Astrocyte of the hippocampus (primary cell): ENCODE measurements at regions not wholly inside any gene's neighbourhood (a gene's known extent, or its start where the extent isn't known, plus 50 kb on each side); places are given as distances from the start of the nearest gene placed in this dataset.

ENCODE experiments used
- DNase-seq: peaks from one replicate; pipeline ENCODE4 v3.0.0; 2011; ENCODE audit warnings: low read depth, low spot score

DNA sequence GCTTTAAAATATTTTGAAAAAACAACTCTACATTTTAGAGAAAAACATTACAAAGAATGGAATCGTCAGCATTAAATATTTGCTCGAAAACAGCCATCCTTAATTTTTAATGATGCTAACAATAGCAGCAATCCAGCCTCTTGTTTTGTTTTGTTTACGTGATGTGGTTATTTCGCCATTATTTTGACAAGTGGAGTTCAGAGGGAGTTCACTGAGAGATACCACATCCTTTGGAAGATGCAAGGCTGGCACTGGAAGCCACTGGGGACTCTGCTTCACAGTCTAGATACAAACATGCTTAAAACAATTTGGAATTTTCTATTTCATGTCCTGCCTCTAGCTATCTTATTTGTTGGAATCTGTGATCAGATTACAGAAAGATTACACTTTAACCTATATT, 556.3 kb downstream of the PCDH17 start:
- DNase-seq, result no peak

DNA sequence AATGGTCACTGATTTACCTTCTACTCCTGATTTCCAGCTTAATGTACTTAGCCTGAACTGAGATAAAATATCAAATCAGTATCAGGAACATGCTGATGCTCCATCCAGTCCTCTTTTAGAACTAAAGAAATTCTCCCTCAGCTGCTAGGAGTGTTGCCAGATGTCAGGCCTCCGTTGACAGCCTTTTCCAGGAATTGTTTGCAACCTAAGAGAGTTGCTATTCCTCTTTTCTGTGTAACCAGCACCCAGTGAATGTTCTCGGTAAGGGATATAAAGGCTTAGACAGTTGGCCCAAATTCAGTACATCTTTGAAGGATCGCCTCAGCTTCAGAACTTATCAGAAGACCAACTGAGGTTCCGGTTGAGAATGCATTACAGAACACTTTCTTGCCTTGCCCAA, 559.0 kb downstream of the PCDH17 start:
- DNase-seq, result peak; percentile 5

DNA sequence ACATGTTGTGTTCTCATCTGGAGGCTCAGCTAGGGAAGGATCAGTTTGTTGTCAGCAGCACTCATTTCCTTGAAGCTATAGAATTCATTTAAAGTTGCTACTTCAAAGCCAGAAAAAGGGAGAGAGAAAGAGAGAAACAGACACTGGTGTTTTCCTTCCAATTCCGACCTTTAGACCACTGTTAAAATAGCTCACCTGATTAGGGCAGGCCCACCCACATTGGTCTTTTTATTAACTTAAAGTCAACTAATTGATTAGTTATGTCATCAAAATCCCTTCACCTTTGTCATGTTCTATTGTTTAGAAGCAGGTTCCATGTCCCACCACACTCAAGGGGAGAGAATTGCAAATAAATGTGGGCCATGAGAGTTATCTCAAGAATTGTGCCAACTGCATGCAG, 560.2 kb downstream of the PCDH17 start:
- no peak for DNase-seq

DNA sequence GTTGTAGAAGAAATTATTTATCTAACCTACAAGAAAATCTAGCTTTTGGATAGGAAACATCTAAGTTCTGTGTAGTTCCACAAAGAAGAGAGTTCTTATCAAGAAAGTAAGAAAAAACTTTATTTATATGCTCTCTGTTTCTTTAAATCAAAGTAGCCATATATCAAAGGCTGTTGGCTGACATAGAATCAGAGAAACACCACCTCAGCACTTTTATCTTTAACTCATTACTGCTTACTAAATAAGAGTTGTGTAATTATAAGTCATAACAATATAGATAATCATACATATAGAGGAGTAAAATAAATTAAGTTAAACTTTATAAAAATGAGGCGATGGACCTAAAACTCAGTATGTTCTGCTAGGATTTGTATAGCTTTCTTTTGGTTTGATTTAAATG, 570.6 kb downstream of the PCDH17 start:
- DNase-seq, result no peak

DNA sequence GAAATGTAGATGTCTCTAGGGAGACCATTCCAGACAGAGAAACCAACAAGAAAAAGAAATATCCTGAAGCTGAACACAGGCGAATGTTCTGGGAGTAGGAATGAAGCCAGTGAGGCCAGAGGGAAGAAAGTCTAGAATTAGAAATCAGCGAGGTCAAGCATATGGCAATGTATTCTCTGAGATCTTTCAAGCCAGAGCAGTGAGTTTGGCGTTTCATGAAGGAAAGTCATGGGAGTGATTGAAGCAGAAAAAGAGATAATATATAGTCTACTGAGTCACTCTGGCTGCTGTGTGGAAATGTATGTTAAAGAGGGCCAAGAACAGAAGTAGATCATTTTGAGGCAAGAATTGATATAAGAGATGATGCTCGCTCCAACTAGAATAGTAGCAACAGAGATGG, 576.0 kb downstream of the PCDH17 start:
- no peak for DNase-seq

DNA sequence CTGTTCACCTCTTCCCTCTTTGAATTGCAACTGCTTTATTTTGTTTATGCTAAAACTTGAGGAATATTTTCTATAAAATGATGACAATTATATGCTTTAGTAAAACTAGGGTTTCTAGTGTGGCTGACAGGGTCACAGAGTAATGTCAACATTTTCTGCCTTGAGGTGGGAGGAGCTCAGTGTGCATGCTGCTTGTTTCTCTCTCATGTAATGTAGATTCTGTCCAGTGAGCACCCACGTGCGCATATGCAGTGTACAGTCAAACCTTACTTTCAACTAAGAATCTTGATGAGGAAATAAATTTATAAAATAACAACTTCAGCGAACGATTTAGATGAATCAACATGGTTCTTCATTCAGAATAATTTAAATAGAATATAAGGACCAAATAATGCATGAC, 603.9 kb downstream of the PCDH17 start:
- no peak for DNase-seq

DNA sequence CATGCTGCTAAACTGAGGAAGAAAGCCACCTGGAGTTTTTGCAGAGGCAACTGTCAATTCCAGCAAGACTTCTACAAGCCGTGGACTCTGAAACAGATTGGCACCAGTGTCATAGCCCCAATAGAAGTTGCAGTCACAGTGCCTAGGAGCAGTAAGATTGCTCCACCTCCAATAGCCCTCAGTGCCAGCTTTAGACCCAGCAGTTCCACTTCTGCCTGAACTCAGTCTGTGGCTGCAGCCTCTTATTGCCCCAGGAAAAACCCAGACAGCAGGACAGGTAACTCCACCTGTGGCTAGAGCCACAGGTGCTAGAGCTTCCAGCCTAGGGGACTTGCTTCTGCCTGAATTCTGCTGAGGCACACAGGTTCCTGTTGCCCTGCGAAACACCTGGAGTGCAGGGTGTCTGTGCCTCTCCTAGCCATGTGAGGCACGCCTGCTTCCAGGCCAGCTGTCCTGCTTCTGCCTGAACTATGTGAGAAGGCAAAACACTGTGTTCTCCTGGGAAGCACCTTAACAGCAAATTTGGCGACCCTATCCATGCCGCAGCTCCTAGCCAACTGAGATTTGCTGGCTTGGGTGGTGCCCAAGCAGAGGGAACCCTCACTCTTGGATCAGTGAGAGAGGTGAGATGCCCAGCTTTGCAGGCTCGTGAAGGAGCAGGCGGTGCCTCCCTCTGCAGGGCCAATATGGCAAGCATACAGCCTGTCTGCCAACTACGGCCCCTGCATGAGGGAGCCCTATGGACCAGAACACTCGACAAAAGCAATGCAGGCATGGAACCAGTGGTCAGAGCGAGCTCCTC, 607.6 kb downstream of the PCDH17 start:
- no peak for DNase-seq

DNA sequence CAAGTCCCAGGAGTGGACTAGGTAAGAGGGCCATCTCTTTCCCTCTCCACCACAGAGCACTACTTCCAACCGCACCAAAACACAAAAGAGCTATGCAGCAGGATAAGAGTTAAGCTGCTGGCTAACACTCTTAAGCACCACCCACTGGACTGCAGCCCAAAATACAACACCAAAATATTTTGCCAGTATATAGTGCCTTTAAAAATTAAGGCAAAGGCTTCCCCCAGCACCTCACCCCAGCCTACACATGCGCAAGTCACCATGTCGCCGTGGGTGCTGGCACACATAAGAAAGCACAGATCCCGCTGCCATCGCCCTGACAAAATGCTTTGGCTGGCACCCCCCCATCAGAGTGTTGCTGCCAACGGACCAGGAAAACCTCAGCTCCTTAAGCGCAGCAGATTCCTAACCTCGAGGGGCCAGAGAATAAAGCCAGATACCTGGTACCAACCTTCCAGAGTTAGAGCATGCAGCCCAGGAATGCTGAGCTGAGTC, 608.3 kb downstream of the PCDH17 start:
- no peak for DNase-seq

DNA sequence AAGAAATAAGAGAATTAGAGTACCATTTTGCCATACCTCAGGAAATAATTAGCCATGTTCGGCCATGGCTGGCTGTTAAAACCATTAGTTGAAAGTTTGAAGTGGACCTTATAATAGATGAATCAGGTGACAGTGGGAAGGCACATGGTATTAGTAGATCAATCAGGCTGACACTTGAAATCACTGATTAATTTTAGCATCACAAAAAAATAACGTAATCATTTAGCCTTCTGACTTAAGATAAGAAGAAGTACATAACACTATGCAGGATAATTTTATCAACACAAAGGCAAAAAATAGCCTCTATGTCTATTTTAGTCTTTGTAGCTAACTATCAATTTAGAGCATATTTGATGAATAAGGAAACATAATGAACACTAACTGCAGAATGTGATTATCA, 615.5 kb downstream of the PCDH17 start:
- no peak for DNase-seq

DNA sequence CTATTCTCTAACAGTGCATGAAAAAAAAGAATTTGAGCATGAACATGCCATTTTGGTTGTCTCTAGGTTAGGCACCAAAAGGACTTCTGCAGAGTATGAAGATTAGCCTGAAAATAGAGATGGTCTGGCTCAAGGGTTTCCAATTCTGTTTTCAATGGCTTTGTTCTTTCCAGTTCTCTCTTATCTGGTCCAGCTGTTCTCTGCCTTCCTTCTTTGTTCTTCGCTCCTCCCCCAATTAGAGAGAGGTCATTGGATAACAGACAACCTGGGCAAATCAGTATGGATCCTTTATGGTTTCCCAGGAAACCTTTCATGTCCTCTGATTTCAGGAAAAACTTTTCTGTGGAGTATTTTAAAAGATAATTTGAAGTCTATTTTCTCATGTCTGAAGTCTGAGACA, 623.4 kb downstream of the PCDH17 start:
- DNase-seq, result no peak

DNA sequence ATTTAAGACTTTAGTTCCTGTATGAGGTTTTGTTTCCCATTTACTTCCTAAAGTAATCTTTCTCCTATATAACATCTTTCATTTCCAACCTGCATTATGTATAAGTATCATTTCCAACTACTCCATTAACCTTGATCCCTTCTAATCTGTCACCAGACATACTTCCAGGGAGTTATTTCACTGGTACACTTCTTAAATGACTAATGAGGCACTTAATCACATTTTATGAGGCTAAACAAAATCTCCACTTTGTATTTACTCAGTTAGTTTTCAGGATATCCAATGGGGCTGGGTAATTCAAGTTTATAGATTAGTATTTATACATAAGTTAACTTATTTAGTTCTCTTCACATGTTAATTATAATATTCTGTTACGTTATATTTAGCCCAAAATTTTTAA, 634.7 kb downstream of the PCDH17 start:
- DNase-seq, result no peak

DNA sequence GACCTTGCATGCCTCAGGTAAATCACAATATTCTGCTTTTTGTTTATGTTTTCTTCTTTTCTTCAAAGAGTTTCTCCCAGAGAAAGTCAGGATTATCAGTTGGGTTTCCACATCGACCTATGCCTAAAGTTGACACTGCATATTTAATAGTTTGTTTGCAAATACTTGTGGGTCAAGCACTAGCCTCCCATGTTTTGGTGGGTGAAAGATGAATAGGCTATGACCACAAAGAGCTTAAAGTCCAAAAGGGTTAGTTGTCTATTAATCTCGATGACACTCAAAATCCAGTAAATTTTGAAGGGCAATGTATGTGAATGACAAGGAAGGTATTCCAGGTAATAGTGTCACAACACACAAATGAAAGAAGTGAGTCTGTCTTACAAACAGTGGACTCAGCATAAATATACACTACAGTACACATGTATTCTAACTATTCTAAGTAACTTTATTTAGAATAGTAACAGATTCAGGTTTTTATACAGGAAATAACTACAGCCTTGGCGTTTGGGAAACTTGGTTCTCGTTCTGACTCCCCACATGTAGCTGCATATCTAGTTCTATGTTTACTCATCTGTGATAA, 667.1 kb downstream of the PCDH17 start:
- DNase-seq, result no peak

DNA sequence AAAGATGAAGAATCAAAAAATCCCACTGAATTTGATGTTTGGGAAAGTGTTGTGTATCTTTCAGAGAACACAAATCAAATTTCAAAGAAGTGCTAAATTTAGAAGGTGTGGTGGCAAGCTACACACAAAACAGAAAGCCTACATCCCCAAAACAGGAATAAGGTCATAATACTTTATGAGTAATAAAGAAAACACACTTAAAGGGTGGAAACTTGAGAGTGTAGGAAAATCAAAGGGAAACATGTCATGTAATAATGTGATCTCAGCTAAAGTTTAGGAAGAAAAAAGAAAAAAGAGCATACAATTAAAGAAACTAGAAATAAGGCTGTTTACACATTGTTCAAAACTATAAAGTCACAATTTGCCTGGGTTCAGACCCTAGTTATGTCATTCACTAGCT, 668.7 kb downstream of the PCDH17 start:
- peak; percentile 9 for DNase-seq

DNA sequence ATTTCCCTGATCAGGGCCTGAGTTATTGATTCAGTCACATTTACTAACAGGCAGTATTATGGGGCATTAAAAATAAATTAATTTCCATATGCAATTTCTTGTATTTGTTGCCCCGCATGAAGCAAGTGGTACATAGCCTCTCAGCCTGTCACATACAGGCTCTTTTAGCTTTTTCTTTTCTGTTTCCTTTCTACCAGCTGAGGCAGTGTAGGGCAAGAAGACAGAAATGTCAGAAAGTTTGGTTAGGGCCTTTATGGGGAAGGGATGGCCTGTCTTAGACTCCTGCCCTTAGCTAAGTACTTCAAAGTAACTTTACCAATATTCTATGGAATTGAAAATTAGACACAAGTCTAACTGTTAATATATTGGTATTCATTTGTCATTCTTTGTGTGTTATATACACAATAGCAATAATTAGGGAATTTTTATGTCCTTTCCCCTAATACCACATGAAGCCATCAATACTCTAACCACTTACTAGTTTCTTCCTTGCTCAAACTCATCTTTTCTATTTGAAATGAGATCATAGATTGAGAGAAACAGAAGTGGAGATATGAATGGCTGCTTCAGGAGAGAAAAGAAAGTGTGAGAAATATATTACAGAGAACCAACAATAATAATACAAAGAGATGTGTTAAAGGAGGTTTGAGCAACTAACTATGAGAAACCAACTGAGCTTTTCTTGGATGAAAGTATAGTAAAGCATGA, 669.6 kb downstream of the PCDH17 start:
- DNase-seq, result no peak

DNA sequence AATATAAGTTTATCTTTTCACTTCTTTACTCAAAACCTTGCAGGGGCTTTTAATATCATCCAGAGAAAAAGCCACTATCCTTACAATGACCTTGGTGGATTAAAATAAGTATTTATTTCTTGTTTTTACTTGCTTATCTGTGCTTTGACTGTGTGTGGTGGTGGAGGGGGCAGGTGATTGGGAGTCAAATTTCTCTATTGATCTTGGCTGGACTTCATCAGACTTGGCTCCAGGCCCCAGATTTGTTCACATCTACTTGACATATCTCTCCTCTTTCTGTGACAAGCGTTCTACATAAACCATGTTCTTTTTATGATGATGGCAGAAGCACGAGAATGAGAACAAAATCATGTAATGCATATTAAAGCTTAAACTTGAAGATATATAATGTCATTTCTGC, 670.8 kb downstream of the PCDH17 start:
- DNase-seq, result no peak

DNA sequence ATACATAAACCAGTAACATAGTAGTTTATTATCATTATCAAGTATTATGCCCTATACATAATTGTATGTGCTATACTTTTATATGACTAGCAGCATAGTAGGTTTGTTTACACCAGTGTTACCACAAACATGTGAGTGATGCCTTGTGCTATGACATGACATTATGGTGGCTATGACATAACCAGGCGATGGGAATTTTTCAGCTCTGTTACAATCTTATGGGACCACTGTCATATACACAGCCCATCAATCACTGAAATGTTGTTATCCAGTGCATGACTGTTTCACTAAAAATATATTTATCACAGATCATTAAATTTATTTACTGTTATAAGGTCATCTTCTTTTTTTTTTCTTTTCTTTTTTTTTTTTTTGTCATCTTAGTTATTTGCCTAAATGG, 674.5 kb downstream of the PCDH17 start:
- no peak for DNase-seq

DNA sequence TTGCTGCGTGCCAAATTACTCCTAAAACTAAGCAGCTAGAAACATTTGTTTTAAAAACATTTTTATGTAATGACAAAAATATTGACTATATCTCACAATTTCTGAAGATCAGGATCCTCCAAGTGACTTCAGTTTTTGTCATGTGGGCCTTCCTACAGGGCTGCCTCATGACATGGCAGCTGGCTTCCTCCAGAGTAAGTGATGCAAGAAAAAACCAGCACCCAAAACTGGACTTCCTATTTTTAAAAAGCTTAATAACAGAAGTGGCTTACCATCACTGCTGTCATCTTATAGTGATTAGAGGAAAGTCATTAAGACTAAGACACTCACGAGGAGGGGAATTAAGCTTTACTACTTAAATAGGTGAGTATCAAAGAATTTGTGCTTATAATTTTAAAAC, 681.7 kb downstream of the PCDH17 start:
- no peak for DNase-seq

DNA sequence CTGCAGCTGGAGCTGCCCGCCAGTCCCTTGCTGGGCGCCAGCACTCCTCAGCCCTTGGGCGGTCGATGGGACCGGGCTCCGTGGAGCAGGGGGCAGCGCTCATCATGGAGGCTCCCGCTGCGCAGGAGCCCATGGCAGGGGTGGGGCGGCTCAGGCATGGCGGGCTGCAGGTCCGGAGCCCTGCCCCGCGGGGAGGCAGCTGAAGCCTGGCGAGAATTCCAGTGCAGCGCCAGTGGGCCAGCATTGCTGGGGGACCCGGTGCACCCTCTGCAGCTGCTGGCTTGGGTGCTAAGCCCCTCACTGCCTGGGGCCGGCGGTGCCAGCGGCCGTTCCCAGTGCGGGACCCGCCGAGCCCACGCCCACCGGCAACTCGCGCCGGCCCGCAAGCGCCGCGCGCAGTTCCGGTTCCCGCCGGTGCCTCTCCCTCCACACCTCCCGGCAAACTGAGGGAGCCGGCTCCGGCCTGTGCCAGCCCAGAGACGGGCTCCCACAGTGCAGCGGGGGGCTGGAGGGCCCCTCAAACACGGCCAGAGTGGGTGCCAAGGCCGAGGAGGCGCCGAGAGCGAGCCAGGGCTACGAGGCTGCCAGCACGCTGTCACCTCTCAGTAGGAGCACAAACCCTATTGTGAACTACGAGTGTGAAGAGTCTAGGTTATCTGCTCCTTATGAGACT, 687.1 kb downstream of the PCDH17 start:
- no peak for DNase-seq

DNA sequence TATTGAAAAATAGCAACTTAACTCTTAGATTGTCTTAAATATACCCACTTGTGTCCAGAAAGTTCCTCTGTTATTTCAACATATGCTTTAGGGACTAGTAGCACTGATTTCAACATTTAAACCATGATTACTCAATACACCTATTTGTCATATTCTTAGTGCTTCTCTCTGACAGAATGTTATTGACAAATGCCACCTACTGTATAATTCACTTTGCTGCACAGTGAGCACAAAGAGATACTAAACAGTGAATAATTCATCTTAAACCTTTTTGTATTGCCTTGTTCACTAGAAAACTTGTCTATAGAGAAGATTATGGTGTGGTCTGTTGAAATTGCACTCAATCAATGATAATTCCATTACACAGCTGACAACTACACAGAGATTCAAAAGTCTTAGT, 692.6 kb downstream of the PCDH17 start:
- no peak for DNase-seq

DNA sequence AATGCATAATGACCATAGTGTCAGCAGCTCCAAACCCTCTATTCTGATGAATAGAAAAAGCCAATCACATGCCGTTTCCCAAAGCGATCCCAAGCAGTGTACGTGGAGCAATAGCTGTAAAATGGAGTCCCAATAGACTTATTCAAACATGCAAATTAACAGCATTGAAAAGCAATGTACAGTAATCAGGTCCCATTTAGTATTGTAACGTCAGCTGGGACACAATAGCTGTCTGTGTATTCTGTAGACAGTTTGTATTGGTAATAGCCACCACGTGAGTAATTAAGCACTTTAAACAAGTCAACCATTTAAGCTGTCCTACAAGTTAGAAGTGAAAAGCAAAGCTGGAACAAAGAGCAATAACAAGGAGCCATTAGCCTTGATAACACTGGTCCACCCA, 698.2 kb downstream of the PCDH17 start:
- no peak for DNase-seq

DNA sequence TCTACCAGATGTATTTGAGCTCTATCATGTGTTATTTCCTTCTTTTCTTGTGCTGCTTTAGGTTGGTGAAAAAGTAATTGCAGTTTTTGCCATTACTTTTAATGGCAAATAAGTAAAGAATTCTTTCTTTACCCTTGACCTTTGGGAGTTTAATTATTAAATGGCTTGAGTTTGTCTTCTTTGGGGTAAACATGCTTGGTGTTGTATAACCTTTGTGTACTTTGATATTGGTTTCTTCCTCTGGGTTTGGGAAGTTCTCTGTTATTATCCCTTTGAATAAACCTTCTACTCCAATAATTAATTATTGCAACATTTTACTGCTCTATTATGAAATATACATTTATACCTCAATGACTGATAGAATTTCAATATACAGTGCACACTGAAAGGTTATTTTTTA, 709.4 kb downstream of the PCDH17 start:
- DNase-seq, result no peak

DNA sequence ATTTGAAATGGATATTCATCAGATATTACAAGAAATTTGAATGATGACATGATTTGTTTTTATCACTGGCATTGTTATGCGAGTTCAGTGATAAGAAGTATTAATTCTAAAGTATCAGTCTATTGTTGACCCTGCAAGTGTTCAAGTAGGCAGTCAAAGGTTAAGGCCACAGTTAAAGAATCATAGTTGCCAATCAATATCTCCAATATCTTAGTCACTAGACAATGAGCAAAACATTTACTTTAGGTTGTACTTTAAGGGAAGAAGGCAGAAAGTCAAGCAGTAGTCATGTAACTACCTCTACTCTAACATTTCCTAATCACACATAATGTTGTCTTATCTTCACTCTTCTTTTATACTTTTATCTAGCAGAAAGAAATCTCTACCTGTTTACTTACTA, 709.8 kb downstream of the PCDH17 start:
- DNase-seq, result no peak
